ENCODE measurements at regions not wholly inside any gene's neighbourhood (a gene's known extent, or its start where the extent isn't known, plus 50 kb on each side); places are given as distances from the start of the nearest gene placed in this dataset.
A peak's percentile ranks its signal among the peaks of the same experiment; 100 is the strongest.

GRCh38 chrX:137425986-137426385 lies 139.9 kb upstream of the ZIC3 start:
- Mint-ChIP-seq H3K4me3 (ENCODE audit: unreplicated experiment) (no peak overlapping the region), H3K9me3 (ENCODE audit: unreplicated experiment) (peaks cover 4% of the 10 kb centered on the region), H3K27ac (ENCODE audit: unreplicated experiment) (no peak overlapping the region), H3K4me1 (ENCODE audit: low read depth, unreplicated experiment) (no peaks in the 10 kb centered on the region), H3K36me3 (ENCODE audit: low read depth, unreplicated experiment) (no peaks in the 10 kb centered on the region), H3K27me3 (ENCODE audit: low read depth, unreplicated experiment) (peaks cover 61% of the 10 kb centered on the region)
- TF ChIP-seq EZH2 (IDR thresholded peaks at IDR 0.05; ENCODE audit: insufficient read depth, low read length) (no peak), CTCF (IDR thresholded peaks at IDR 0.05; ENCODE audit: insufficient read depth, low read depth, low read length) (no peak)
- Histone ChIP-seq H3K9ac (ENCODE audit: low read length) (no peak overlapping the region), H3K79me2 (ENCODE audit: insufficient read depth, low read length) (no peaks in the 10 kb centered on the region), H3K27me3 (ENCODE audit: insufficient read depth, low read length) (peaks cover 32% of the 10 kb centered on the region), H3K4me3 (ENCODE audit: insufficient read depth, low read depth, low read length) (no peak overlapping the region), H3K36me3 (ENCODE audit: insufficient read depth, low read length) (no peaks in the 10 kb centered on the region), H3K4me1 (ENCODE audit: insufficient read depth, low read length) (no peaks in the 10 kb centered on the region), H3K27ac (ENCODE audit: low read depth, low read length) (no peak overlapping the region), H3K9me3 (ENCODE audit: insufficient read depth, low read depth, low read length) (no peaks in the 10 kb centered on the region), H4K20me1 (ENCODE audit: insufficient read depth, low read length) (no peaks in the 10 kb centered on the region), H3K4me2 (ENCODE audit: low read length) (no peak overlapping the region), H2AFZ (ENCODE audit: low read depth, low read length) (no peak overlapping the region)
- DNase-seq (ENCODE audit: low read depth): no peak
- FAIRE-seq: peak; percentile 78

GRCh38 chrX:137425273-137425902 lies 140.5 kb upstream of the ZIC3 start:
- Mint-ChIP-seq H3K36me3 (ENCODE audit: low read depth, unreplicated experiment) (no peaks in the 10 kb centered on the region), H3K27ac (ENCODE audit: unreplicated experiment) (no peak overlapping the region), H3K9me3 (ENCODE audit: unreplicated experiment) (no peaks in the 10 kb centered on the region), H3K27me3 (ENCODE audit: low read depth, unreplicated experiment) (peaks cover 57% of the 10 kb centered on the region), H3K4me1 (ENCODE audit: low read depth, unreplicated experiment) (no peaks in the 10 kb centered on the region), H3K4me3 (ENCODE audit: unreplicated experiment) (no peak overlapping the region)
- H3K79me2 ChIP-seq (ENCODE audit: insufficient read depth, low read length): no peaks in the 10 kb centered on the region
- no peak overlapping the region for H2AFZ ChIP-seq (ENCODE audit: low read depth, low read length)
- H3K4me3 ChIP-seq (ENCODE audit: insufficient read depth, low read depth, low read length): no peak overlapping the region
- no peak for DNase-seq (ENCODE audit: low read depth)
- H3K36me3 ChIP-seq (ENCODE audit: insufficient read depth, low read length): no peaks in the 10 kb centered on the region
- no peak overlapping the region for H3K4me2 ChIP-seq (ENCODE audit: low read length)
- TF ChIP-seq CTCF (IDR thresholded peaks at IDR 0.05; ENCODE audit: insufficient read depth, low read depth, low read length) (no peak), EZH2 (IDR thresholded peaks at IDR 0.05; ENCODE audit: insufficient read depth, low read length) (no peak)
- no peak overlapping the region for H3K27ac ChIP-seq (ENCODE audit: low read depth, low read length)
- no peaks in the 10 kb centered on the region for H4K20me1 ChIP-seq (ENCODE audit: insufficient read depth, low read length)
- peaks cover 32% of the 10 kb centered on the region for H3K27me3 ChIP-seq (ENCODE audit: insufficient read depth, low read length)
- H3K9ac ChIP-seq (ENCODE audit: low read length): no peak overlapping the region
- H3K4me1 ChIP-seq (ENCODE audit: insufficient read depth, low read length): no peaks in the 10 kb centered on the region
- FAIRE-seq: no peak
- no peaks in the 10 kb centered on the region for H3K9me3 ChIP-seq (ENCODE audit: insufficient read depth, low read depth, low read length)

- DNase-seq (ENCODE audit: low read depth) (no peak), FAIRE-seq (no peak)
- Mint-ChIP-seq H3K27me3 (ENCODE audit: low read depth, unreplicated experiment) (peaks cover 56% of the 10 kb centered on the region), H3K36me3 (ENCODE audit: low read depth, unreplicated experiment) (no peaks in the 10 kb centered on the region), H3K4me1 (ENCODE audit: low read depth, unreplicated experiment) (no peaks in the 10 kb centered on the region), H3K27ac (ENCODE audit: unreplicated experiment) (no peak overlapping the region), H3K4me3 (ENCODE audit: unreplicated experiment) (no peak overlapping the region), H3K9me3 (ENCODE audit: unreplicated experiment) (no peaks in the 10 kb centered on the region)
- no peak overlapping the region for H3K4me2 ChIP-seq (ENCODE audit: low read length)
- H3K9me3 ChIP-seq (ENCODE audit: insufficient read depth, low read depth, low read length): no peaks in the 10 kb centered on the region
- H3K36me3 ChIP-seq (ENCODE audit: insufficient read depth, low read length): no peaks in the 10 kb centered on the region
- H4K20me1 ChIP-seq (ENCODE audit: insufficient read depth, low read length): no peaks in the 10 kb centered on the region
- no peak overlapping the region for H3K4me3 ChIP-seq (ENCODE audit: insufficient read depth, low read depth, low read length)
- TF ChIP-seq CTCF (IDR thresholded peaks at IDR 0.05; ENCODE audit: insufficient read depth, low read depth, low read length) (no peak), EZH2 (IDR thresholded peaks at IDR 0.05; ENCODE audit: insufficient read depth, low read length) (no peak)
- no peaks in the 10 kb centered on the region for H3K4me1 ChIP-seq (ENCODE audit: insufficient read depth, low read length)
- H3K27me3 ChIP-seq (ENCODE audit: insufficient read depth, low read length): peaks cover 32% of the 10 kb centered on the region
- H3K79me2 ChIP-seq (ENCODE audit: insufficient read depth, low read length): no peaks in the 10 kb centered on the region
- no peak overlapping the region for H2AFZ ChIP-seq (ENCODE audit: low read depth, low read length)
- no peak overlapping the region for H3K27ac ChIP-seq (ENCODE audit: low read depth, low read length)
- no peak overlapping the region for H3K9ac ChIP-seq (ENCODE audit: low read length)
Observed at GRCh38 chrX:137424679-137425078, 141.2 kb upstream of the ZIC3 start.
